ENCODE measurements at regions not wholly inside any gene's neighbourhood (a gene's known extent, or its start where the extent isn't known, plus 50 kb on each side); places are given as distances from the start of the nearest gene placed in this dataset.
"Not testable (repeated sequence)": the region's sequence is repeated elsewhere in the genome, so short reads cannot be mapped to it uniquely, and the experiment has no call there.

DNA sequence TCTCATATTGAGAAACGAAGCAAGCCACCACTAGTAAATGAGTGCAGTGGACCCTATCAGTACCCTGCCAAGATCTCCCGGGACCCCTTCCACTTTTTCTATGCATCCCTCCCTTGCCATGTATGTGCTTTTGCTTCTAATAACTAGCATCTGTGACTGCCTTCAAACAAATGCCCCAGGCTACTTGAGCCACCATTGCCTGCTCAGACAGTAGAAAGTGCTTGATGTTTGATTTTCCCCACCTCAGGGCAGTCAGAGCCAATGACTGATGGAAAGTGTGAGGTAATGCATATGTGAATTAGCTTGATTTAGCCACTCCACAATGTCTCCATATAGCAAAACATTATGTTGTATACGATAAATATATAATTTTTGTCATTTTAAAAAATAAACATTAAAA is 797.3 kb upstream of the ACO1 start:
- no peak for DNase-seq (ENCODE audit: extremely low read depth, low read depth)
- TF ChIP-seq, protein P1, sequence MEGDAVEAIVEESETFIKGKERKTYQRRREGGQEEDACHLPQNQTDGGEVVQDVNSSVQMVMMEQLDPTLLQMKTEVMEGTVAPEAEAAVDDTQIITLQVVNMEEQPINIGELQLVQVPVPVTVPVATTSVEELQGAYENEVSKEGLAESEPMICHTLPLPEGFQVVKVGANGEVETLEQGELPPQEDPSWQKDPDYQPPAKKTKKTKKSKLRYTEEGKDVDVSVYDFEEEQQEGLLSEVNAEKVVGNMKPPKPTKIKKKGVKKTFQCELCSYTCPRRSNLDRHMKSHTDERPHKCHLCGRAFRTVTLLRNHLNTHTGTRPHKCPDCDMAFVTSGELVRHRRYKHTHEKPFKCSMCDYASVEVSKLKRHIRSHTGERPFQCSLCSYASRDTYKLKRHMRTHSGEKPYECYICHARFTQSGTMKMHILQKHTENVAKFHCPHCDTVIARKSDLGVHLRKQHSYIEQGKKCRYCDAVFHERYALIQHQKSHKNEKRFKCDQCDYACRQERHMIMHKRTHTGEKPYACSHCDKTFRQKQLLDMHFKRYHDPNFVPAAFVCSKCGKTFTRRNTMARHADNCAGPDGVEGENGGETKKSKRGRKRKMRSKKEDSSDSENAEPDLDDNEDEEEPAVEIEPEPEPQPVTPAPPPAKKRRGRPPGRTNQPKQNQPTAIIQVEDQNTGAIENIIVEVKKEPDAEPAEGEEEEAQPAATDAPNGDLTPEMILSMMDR (IDR thresholded peaks at IDR 0.05; ENCODE audit: low read depth, low read length) = no peak

DNA sequence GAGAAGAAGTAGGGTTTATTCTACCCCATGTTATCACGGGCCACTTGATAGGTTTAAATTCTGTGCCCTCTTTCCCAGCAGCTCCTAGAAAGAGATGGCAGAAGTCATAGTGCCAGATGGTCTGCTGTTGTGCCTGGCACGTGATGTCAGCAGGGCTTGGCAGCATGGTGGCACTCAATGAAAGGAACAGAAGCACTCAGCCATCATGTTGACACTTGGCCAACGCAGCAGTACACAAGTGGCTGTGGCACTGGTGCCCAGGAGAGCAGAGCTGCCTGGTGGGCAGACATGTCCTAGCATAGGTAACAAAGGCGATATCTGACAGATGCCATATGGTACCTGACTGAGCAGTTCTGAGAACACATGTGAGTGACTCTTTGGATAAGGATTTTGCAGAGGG is 796.4 kb upstream of the ACO1 start:
- TF ChIP-seq, protein P1 (IDR thresholded peaks at IDR 0.05; ENCODE audit: low read depth, low read length) = no peak
- DNase-seq (ENCODE audit: extremely low read depth, low read depth) = no peak

GRCh38 chr9:31588756-31589155 is 795.7 kb upstream of the ACO1 start:
- no peak for DNase-seq (ENCODE audit: extremely low read depth, low read depth)
- TF ChIP-seq, protein P1 (IDR thresholded peaks at IDR 0.05; ENCODE audit: low read depth, low read length) = no peak

- DNase-seq (ENCODE audit: extremely low read depth, low read depth) = no peak
- TF ChIP-seq, protein P1 (IDR thresholded peaks at IDR 0.05; ENCODE audit: low read depth, low read length) = no peak
Observed at GRCh38 chr9:31590091-31590490, 794.4 kb upstream of the ACO1 start.

GRCh38 chr9:31597086-31597485 is 787.4 kb upstream of the ACO1 start:
- DNase-seq (ENCODE audit: extremely low read depth, low read depth) = not testable (repeated sequence)

GRCh38 chr9:31597977-31598376 is 786.5 kb upstream of the ACO1 start:
- no peak for DNase-seq (ENCODE audit: extremely low read depth, low read depth)

GRCh38 chr9:31601666-31602065 is 782.8 kb upstream of the ACO1 start:
- TF ChIP-seq, protein P1 (IDR thresholded peaks at IDR 0.05; ENCODE audit: low read depth, low read length) = no peak
- DNase-seq (ENCODE audit: extremely low read depth, low read depth) = no peak

More at GRCh38 chr9:31597977-31598376, 786.5 kb upstream of the ACO1 start:
- TF ChIP-seq, protein P1 (IDR thresholded peaks at IDR 0.05; ENCODE audit: low read depth, low read length) = no peak

DNA sequence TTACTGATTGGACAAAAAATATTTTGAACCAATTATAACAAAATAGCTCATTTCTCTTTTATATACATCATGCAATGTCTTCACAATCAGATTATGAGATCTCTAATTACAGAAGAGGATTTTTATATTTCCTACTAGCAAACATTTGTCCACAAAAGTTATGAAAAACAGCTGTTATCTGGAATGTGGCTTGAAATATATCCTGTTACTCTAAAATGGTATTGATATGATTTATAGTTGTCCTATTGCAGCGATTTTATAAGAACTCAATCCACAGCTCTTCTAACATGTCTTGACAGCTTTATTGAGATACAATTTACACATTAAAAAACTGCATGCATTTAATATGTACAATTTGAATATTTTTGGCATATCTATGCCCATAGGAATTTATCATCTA is 779.9 kb upstream of the ACO1 start:
- no peak for DNase-seq (ENCODE audit: extremely low read depth, low read depth)
- TF ChIP-seq, protein P1 (IDR thresholded peaks at IDR 0.05; ENCODE audit: low read depth, low read length) = no peak

All from AG09319 (cell line).